Kidney (tissue), 10 donors: ENCODE measurements at regions not wholly inside any gene's neighbourhood (a gene's known extent, or its start where the extent isn't known, plus 50 kb on each side); places are given as distances from the start of the nearest gene placed in this dataset.
"Not testable (repeated sequence)": the region's sequence is repeated elsewhere in the genome, so short reads cannot be mapped to it uniquely, and the experiment has no call there.

Experiments
- DNase-seq, 5 donors: peaks; one replicate each; pipeline ENCODE4 v3.0.0-alpha.2; 2013 to 2020
- FAIRE-seq: peaks from 2 replicates; lab custom pipeline; 2012; peaks lifted over from hg19 to GRCh38; lab: Jason Lieb, UNC
- H3K27ac ChIP-seq, 2 donors: one replicate each; pipeline ENCODE4 v1.7.0; 2013; ENCODE audit warnings: low read depth in 2 of 2, low read length in 2 of 2, inconsistent platforms in 1 of 2
- H3K27me3 ChIP-seq: one replicate; pipeline ENCODE4 v1.7.1; 2013; ENCODE audit warnings: low read length, inconsistent platforms; ENCODE audit not compliant: control insufficient read depth, insufficient read depth
- H3K36me3 ChIP-seq, 3 donors: one replicate each; pipeline versions ENCODE4 v1.7.0 to v1.7.1; 2013; ENCODE audit warnings: low read length in 3 of 3, control low read depth in 1 of 3, inconsistent platforms in 1 of 3; ENCODE audit not compliant: insufficient read depth in 3 of 3, control insufficient read depth in 2 of 3
- H3K4me1 ChIP-seq, 3 donors: one replicate each; pipeline versions ENCODE4 v1.7.0 to v1.7.1; 2013; ENCODE audit warnings: low read length in 3 of 3, inconsistent platforms in 1 of 3, low read depth in 1 of 3; ENCODE audit not compliant: control insufficient read depth in 2 of 3, insufficient read depth in 2 of 3
- H3K4me3 ChIP-seq, 3 donors: one replicate each; pipeline versions ENCODE4 v1.7.0 to v1.8.1; 2013; ENCODE audit warnings: low read length in 3 of 3, control low read depth in 1 of 3, inconsistent platforms in 1 of 3
- H3K9ac ChIP-seq, 3 donors: one replicate each; pipeline versions ENCODE4 v1.7.0 to v1.7.1; 2013; ENCODE audit warnings: low read length in 3 of 3, control low read depth in 1 of 3, inconsistent platforms in 1 of 3
- H3K9me3 ChIP-seq, 3 donors: one replicate each; pipeline versions ENCODE4 v1.7.0 to v1.7.1; 2013; ENCODE audit warnings: low read length in 3 of 3, control low read depth in 1 of 3, inconsistent platforms in 1 of 3; ENCODE audit not compliant: control insufficient read depth in 2 of 3, insufficient read depth in 1 of 3
- intact Hi-C: fragments of 100-400 bp; cut with DNase I; formaldehyde crosslinking; loops from one replicate; pipeline ENCODE4 v1.11.1; 2022
- donor health status: control.
- donor health status: control.
- donor health status: DM: yes; HTN: yes; CAD: no.
- donor health status: Normal renal cell carcinoma (clear cell type).

DNA sequence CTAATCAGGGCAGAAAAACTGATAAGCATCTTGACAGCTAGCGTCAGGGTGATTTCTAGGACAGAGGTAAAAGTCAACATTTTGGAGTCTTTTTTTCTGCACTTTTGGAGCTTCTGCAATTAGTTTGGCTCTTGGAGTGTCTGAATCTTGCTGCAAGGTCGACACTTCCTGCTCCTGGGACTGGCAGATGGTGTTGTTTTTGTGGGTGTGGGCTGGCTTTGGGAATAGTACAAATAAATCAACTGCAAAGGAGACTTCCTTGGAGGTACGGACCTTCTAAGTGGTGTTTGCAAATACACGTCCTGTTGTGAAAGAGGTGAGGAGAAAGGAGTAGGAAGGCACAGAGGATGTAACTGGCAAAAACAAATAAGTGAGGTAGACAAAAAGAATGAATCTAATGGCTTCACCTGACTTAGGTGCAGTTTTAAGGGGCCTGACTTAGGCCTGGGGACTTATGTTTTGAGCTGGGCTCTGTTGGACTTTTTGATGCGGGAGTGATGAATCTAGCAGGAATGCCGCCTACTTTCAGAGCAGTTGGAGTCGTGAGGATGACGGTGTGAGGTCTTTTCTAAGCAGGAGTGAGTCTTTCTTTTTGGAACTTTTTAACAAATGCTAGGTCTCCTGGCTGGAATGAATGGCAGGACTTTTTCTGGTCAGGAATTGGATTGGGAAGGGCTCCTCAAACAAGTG is 195.1 kb downstream of the OTOP1 start:
- H3K27ac ChIP-seq, FAIRE-seq, H3K4me3 ChIP-seq, DNase-seq, H3K36me3 ChIP-seq, H3K4me1 ChIP-seq, H3K27me3 ChIP-seq, H3K9me3 ChIP-seq, H3K9ac ChIP-seq, intact Hi-C loops: not testable (repeated sequence)

DNA sequence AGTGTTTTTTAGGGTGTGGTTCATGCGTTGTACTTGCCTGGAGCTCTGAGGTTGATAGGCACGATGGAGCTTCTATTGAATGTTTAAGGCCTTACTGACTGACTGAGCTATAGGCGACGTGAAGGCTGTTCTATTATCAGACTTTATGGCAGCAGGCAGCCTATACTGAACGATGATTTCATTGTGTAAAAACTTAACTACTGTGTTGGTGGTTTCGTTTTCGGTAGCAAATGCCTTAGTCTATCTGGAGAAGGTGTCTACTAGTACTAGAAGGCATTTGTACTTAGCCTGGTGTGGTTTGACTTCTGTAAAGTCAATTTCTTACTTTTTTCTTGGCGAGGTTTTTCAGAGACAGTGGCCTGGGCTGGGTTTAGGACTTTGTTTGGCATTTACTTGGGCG is 194.4 kb downstream of the OTOP1 start:
- H3K36me3 ChIP-seq, H3K4me1 ChIP-seq, H3K9me3 ChIP-seq, intact Hi-C loops, DNase-seq, H3K4me3 ChIP-seq, H3K27ac ChIP-seq, H3K27me3 ChIP-seq, FAIRE-seq, H3K9ac ChIP-seq: not testable (repeated sequence)

DNA sequence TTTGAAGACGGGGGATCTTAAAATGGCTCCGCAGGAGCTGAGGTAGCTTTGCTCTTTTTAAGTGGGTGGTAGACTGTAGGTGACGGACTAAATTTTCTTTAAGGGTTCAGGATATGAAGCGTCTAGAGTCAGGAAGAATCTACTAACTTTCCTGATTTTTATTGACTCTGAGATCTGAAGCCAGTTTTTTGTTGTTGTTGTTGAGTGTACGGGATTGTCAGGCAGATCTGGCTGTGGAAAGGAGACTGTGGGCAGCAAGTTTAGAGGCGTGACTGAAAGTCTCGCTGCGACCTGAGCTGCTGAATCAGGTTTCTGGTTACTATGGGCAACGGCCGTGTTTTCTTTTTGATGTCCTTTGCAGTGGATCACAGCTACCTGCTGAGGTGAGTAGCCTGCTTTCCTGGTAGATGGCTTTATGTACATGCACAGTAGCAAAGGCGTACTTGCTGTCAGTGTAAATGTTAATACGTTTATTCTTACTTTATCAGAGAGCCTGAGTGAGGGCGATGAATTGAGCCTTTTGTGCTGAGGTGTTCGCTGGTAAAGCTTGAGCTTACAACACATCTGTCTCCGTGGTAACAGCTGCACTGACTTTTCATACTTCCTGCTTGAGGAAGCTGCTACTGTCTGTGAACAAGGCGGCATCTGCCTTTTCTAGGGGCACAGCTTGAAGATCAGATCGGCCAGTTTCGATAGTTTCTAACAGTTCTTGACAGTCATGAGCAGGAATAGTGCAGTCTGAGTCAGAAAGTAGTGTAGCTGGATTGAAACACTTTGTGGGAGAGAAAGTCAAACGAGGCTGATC is 193.7 kb downstream of the OTOP1 start:
- H3K4me3 ChIP-seq, H3K9me3 ChIP-seq, FAIRE-seq, intact Hi-C loops, H3K27ac ChIP-seq, H3K36me3 ChIP-seq, H3K9ac ChIP-seq, H3K27me3 ChIP-seq, H3K4me1 ChIP-seq: not testable (repeated sequence)
- DNase-seq: peak in 3 of 5 donors; percentile 24 to 66 (median 49)

DNA sequence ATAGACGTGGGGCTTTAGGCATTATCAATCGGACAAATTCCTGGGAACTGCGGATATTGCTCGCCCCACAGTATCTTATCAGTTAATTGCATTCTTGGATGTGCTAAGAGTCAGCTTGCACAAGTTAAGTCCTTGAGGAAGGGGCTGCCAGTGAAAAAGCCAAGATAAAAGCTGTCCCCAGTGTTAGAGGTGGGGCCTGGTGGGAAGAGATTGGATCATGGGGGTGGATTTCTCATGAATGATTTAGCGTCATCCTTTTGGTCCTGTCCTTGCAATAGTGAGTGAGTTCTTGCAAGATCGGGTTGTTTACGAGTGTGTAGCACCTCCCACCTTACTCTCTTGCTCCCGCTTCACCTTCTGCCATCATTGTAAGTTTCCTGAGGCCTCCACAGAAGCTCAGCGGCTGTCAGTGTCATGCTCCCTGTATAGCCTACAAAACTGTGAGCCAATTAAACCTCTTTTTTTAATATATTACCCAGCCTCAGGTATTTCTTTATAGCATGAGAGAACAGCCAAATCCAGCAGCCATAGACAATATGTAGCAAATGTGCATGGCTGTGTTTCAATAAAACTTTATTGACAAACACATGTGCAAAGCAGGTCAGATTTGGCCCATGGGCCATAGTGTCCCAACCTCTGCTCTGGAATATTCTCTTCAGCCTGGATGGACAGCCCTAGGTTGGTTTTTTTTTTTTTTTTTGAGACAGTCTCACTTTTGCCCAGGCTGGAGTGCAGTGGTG is 189.2 kb downstream of the OTOP1 start:
- H3K9me3 ChIP-seq, H3K27ac ChIP-seq, H3K4me3 ChIP-seq, DNase-seq, intact Hi-C loops, H3K4me1 ChIP-seq, H3K36me3 ChIP-seq, H3K27me3 ChIP-seq, FAIRE-seq, H3K9ac ChIP-seq: not testable (repeated sequence)

DNA sequence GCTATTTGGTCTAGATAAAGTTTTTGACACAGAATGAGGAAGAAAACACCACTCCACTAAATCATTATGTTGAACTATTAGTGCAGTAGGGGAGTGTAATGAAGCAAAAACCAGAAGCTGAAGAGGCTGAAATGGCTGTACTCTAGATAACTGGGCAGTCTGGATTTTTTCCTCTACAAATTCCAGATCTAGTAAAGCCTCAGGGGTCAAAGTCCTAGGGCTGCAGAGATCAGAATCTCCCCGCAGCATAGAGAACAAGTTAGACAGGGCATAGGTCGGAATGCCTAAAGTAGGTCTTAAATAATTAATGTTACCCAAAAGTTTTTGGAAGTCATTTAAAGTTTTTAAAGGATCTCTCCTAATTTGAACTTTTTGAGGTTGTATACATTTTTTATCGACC is 180.9 kb downstream of the OTOP1 start:
- H3K36me3 ChIP-seq, H3K4me1 ChIP-seq, H3K27ac ChIP-seq, H3K4me3 ChIP-seq, FAIRE-seq, H3K9me3 ChIP-seq, H3K27me3 ChIP-seq, H3K9ac ChIP-seq, intact Hi-C loops: not testable (repeated sequence)
- DNase-seq: peak in 1 of 5 donors; percentile 21

DNA sequence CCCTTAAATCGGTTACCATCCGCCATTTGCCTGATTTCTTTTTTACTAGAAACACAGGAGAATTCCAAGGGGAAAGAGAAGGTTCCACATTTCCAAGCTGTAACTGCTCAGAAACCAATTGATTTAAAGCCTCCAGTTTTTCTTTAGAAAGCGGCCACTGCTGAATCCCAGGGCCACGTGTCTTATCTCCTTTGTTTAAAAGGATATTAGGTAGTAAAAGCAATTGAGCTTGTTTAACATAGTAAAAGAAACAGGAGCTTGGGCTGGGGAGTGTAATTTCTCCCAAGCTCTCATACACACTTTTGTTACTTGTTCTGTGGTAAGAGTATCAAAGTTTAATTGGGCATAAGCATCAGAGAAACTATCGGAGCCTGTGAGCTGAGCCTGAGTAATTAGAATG is 180.0 kb downstream of the OTOP1 start:
- H3K9me3 ChIP-seq, intact Hi-C loops, H3K36me3 ChIP-seq, H3K4me3 ChIP-seq, H3K27me3 ChIP-seq, FAIRE-seq, H3K27ac ChIP-seq, H3K9ac ChIP-seq, H3K4me1 ChIP-seq: not testable (repeated sequence)
- DNase-seq: peak in 3 of 5 donors; percentile 16 to 54 (median 39)

DNA sequence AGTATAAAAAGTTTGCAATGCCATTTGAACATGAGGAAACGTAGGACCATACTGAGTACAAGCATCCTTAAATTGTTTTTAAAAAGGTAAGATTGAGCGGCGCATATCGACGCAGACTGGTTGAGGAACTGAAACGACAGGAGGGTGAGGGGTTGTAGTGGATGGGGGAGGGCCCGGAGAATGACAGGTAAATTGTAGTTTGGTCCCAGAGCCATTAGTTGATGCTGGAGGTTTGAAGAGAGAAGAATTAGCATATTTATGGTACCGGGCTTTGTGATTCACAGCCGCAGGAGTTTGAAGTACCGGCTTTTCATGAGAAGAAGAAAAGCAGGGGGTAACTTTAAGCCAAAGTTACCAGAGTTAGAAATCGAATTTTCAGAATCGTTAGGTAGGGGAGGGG is 179.5 kb downstream of the OTOP1 start:
- H3K9ac ChIP-seq, H3K9me3 ChIP-seq, DNase-seq, H3K4me1 ChIP-seq, H3K27me3 ChIP-seq, H3K27ac ChIP-seq, H3K4me3 ChIP-seq, H3K36me3 ChIP-seq, FAIRE-seq, intact Hi-C loops: not testable (repeated sequence)

DNA sequence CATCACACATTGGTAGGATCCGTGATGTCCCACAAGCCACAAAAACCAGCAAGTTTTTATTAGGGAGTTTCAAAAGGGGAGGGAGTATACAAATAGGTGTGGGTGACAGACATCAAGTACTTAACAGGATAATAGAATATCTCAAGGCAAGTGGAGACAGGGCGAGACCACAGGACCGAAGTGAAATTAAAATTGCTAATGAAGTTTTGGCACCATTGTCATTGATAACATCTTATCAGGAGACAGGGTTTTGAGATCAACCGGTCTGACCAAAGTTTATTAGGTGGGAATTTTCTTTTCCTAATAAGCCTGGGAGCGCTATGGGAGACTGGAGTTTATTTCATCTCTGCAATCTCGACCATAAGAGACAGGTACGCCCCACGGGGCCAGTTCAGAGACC is 178.5 kb downstream of the OTOP1 start:
- H3K4me3 ChIP-seq, DNase-seq, H3K27me3 ChIP-seq, intact Hi-C loops, H3K27ac ChIP-seq, H3K9me3 ChIP-seq, H3K9ac ChIP-seq, FAIRE-seq, H3K36me3 ChIP-seq, H3K4me1 ChIP-seq: not testable (repeated sequence)
